Activated CD4-positive, alpha-beta T cell treated with anti-CD3 and anti-CD28 coated beads, Interleukin-2, amount 50 U/mL, for 1 hour (primary cell): ENCODE measurements at regions not wholly inside any gene's neighbourhood (a gene's known extent, or its start where the extent isn't known, plus 50 kb on each side); places are given as distances from the start of the nearest gene placed in this dataset.
"Not testable (repeated sequence)": the region's sequence is repeated elsewhere in the genome, so short reads cannot be mapped to it uniquely, and the experiment has no call there.

Experiments
- DNase-seq: peaks from one replicate; pipeline ENCODE4 v3.0.0-alpha.2; 2020

DNA sequence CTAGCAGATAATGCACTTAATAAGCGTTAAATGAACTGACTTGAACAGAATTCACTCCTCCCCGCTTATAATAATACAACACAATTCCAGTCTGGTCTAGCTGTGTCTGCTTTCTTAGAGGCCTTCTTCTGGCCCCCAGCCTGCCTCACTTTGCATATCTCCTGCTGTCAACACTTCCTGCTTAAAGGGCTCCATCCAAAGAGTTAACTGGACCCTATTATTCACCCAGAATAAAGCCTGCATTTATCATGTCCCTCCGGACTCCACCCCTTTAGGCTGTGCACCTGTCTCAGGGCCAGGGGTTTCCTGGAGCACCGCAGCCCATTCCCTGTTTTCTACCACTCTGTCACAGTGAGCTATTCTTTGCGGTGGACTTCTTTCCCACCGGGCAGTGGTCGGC is 115.4 kb upstream of the FOXN2 start:
- no peak for DNase-seq

DNA sequence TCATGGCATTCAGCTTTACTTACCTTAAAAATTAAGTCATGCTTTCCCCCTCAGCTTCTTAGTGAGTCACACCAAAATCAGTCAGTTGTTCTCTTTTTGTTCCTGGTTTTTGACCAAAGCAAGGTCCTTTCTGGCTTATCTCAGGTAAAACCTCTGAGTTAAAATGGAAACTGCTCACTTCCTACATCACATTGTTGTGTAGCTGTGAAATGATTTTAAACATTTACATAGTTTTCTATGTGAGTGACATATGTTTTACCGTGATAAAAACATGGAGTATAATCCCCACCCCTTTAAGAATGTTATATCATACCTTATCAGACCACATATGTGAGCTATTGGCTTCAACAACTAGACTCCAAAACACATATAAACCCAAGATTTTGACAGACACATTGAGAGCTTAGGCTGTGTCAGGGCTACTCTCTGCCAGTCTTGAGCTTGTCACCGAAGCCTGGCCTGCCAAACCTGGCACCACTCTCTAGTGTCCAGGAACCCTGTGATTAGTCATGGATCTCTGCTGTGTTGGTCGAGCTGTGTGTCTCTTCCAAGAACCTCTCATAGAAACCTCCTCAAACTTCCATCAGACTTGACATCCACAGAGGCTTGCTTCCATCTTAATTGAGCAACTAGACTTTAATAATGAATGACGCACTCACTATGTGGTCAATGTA is 113.7 kb upstream of the FOXN2 start:
- no peak for DNase-seq

DNA sequence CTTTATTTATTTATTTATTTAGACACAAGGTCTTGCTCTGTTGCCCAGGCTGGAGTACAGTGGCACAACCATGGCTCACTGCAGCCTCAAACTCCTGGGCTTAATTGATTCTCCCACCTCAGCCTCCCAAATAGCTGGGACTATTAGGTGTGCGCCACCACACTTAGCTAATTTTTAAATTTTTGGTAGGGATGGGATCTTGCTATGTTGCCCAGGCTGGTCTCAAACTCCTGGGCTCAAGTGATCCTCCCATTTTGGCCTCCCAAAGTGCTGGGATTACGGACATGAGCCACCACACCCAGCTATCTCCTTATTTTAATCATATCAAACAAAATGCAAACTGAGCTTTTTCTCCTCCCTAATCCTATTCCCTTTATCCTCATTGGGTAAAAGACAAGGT is 113.0 kb upstream of the FOXN2 start:
- not testable (repeated sequence) for DNase-seq

DNA sequence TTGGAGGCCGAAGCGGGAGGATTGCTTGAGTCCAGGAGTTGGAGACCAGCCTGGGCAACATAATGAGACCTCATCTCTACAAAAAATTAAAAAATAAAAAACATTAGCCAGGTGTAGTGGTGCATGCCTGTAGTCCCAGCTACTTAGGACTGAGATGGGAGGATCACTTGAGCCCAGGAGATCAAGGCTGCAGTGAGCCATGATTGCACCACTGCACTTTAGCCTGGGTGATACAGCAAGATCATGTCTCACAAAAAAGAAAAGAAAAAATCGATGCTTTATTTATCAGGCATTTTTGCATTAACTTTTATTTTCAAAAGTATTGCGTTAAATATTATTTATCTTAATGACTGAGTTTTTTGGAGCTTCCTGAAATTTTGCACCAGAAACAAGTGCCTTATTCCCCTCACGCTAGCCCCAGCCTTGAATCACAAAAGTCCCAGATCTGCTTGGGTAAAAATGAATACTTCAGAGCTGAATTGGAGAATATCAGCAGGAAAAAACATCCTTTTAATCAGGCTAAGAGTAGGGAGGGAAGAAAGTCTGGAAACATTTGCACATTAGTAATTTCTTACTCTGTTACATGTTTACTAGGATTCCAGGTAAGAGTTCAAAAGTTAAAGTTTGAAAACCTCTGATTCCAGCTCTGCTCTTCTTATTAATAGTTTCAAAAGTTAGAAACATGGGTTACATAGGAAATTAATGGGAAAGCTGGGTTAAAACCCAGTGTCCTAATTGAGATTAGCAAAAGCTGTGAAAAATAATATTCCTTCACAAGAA is 111.4 kb upstream of the FOXN2 start:
- no peak for DNase-seq

DNA sequence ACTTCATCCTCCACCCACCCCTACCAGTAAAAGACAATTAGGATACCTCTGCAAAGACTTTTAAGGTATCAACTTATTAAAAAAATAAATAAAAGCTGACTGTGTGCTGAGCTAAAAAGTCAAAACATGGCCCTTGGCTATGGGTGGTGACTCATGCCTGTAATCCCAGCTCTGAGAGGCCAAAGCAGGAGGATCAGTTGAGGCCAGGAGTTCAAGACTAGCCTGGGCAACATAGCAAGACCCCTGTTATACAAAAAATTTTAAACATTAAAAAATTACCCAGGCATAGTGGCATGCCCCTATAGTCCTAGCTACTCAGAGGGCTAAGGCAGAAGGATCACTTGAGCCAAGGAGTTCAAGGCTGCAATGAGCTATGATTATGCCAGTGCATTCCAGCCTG is 110.8 kb upstream of the FOXN2 start:
- no peak for DNase-seq

DNA sequence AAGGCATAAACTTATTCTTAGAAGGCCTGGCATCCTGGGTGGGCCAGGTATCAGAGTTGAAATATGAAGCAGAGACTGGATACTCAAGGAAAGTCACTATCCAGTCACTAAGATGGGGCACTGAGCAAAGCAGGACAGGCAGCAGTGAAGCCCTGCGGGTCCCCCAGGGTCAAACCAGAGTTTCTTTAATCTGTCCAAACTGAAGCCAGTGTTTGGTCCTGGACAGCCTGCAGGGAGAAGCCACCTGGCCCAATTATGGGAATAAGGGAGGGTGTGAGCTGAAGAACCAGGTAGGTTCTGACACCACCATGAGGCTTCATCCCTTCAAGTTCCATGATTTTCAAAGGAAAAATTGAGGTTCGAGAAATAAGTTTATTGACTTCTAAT is 109.7 kb upstream of the FOXN2 start:
- DNase-seq: no peak

DNA sequence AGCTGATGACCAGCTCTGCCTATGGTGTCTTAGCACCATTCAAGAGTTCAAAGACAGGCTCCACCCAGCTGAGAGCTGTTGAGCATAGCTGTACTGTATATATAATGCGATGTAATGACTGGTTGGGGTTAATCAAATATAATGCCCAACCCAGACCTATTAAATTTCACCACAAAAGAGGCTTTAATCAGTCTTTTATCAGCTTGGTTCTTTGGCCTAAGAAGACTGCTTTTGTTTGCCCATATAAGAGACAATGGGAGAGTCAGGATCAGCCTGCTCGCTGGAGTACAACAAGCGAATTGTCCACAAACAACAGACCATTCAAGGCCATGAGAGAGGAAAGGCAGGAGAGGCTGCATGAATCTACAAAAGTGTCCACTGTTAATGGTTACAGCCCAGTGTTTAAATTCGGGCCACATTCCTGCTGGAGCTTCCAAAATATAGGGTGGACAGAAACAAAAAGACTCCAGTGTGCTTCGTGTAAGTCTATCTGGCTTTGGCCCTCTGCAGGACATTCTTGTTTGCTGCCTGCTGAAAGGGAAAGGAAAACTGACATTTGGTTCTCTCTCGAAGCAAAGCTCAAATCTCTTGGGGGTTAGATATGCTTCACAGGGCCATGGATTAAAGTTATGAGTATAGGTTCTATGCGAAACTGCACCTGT is 109.2 kb upstream of the FOXN2 start:
- no peak for DNase-seq

DNA sequence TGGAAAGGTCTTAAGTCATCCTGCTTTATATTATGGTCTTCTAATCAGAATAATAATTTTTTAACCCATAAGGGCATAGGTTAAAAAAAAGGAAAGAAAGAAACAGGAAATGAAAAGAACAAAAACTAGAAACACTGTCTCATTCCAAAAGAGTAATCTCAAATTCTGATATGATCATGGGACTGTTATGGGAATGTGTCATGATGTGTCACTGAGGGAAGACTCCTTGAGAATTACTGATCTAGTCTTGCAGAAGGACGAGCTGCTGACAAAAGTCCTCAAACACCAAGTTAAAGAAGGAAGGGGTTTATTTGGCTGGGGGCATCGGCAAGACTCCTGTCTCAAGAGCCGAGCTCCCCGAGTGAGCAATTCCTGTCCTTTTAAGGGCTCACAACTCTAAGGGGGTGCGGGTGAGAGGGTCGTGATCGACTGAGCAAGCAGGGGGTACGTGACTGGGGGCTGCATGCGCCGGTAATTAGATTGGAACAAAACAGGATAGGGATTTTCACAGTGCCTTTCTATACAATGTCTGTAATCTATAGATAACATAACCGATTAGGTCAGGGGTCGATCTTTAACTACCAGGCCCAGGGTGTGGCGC is 108.3 kb upstream of the FOXN2 start:
- DNase-seq: not testable (repeated sequence)

DNA sequence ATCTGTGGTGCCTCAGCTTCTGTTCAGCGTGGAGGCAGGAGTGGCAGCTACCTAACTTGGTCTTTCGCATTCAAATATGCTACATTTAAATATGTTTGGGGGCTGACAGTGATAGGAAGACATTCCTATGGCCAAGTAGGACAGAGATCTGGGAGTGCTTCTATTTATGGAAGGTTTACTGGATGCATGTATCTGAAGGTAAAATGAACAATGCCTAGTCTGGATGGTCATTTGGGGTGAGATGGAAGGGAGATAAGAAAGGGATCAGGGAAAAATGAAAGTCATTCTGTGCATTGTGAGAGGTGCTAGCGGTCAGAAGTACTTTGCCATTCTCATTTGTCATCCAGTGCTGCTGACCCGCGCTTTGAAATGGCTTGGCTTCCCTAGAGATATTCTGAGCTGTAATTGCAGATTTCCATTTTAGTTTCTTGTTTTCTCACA is 107.3 kb upstream of the FOXN2 start:
- DNase-seq: no peak

DNA sequence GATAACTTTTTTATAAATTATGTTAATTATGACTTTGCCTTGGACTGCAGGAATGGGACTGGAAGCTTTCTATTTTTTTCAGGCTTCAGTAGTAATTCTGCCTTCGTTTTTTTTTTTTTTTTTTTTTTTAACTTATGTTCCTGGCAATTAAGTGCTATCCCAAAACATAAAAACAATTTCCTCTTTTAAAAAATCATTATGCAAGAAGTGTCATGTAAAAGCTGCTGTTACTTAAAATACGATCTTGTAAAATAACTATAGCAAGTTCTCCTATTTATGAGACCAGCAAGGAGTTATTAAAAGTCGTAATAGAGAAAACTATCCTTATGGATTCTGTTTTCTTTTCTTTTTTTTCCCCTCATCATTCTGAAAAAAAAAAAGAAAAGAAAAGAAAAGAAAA is 106.6 kb upstream of the FOXN2 start:
- no peak for DNase-seq

DNA sequence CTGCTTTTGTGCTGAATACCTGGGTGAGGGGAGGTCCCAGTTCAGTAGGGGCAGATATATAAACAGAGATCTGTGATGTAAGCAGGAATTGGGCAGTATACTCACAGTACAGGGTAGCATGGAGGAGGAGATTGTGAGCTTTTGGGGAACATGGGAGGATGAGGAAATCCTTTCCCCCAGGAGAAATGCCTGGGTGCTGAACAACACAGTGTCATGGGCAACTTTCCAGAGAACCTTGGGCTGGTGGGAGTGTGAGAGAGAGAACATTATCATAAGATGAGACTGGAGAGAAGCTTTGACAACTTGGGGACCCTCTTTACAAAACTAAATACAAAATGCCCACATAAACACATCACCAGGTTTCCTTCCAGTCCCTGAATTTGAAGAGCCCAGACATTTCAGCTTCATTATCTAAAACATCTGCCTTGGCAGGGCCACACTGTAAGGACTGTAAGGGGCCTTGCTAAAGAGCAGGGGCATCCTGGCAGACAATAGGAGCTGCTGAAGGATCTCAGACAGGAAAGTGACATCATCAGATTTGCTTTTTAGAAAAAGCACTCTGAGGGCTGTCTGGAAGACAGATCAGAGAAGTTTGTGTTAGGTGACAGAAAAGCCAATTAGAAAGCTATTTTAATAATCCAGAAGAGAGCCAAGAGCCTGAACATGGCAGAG is 105.1 kb upstream of the FOXN2 start:
- no peak for DNase-seq

DNA sequence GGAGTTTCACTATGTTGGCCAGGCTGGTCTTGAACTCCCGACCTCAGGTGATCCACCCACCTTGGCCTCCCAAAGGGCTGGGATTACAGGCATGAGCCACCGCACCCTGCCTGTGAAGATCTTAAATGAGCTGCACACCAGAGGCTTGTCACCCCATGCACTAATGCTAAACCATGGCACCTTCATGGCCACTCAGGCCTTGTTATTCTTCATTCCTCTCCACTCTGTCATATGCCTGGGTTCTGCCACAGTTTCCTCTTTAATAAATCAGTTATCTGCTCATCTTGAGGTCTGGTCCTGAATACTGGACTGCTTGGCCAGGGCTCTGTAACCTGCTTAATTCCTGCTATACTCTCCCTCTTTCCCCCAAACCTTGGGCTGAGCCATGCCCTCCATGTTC is 104.3 kb upstream of the FOXN2 start:
- DNase-seq: no peak

DNA sequence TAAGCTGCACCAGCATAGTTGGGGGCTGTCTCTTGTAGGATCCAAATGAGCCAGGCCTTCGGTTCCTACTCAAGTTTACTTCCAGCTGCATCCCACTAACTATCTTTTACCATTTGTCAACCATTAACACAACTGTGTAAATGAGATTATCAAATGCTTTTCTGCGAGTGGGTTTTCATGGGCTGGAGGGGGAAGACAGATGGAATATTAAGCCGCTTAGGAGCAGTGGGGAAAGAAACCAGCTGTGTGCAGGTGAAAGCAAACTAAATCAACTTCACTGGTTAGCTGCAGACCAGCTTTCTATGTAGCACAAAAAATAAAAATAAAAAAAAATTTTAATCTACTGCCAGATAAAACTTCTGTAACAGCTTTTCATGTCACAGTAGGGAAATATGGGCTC is 100.8 kb upstream of the FOXN2 start:
- DNase-seq: no peak

DNA sequence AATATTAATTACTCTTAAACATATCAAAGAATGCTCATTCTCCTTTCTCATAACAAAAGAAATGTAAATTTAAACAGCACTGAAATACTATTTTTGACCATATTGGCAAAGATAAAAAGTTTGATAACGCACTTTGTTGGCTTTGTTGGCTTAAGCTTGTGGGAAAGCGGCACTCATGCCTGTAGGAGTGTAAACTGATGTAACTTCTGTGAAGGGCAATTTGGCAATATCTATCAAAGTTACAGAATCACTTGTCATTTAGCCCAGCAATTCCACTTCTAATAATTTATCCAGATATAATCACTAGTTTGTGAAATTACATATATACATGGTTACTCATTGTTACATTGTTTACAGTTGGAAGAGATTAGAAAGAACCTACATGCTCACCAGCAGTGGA is 96.3 kb upstream of the FOXN2 start:
- DNase-seq: no peak

DNA sequence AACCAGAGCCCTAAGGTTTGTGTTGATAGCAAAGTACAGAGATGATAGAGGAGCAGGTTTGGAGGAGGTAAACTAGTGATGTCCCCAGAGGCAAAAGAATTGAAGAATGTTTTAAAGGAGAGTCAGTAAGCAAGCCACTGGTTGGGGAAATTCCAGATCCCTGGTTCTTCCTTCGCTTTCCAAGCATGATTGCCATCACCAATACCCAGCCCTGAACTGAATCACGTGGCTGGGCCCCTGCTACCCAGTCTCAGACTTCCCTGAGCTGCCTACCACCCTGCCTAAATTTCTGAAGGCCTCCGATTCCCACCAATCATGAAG is 95.3 kb upstream of the FOXN2 start:
- no peak for DNase-seq

DNA sequence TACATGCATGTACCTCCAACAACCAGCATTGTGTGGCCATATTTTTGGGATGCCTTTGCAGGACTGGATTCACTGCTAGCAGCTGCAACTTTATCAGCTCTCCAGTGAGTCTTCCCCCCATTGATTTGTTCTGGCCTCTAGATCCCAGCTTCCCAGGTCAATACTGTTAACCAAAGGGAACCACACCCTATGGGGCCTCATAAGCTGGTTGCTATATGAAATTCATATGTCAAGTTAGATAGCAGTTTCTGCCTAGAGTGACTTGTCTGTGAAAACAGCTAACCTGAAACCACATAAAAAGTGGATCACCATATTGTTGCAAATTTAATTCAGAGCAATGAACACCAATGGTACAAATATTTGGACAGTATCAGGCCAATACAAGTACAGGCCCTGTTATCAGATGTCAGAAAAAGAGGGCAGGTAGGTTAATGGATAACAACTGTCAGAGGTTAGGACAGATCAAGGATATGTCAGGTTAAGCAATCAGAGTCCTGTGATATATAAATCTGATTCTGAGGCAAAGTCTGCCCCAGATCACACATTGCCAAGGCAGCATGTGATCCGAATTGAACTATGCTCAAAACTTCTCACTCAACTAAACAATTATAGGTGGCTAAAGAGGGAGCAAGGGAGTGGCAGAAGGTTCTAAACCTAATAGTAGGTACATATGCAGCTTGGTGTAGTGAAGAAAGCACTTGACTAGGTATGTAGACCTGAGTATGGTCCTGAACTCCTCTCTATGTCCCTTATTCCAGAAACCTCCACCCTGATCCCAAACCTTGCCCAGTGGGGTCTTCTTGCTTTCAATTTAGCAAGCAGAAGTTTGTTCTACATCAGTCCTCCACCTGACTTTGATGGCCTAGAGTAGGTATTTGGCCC is 94.7 kb upstream of the FOXN2 start:
- DNase-seq: no peak

DNA sequence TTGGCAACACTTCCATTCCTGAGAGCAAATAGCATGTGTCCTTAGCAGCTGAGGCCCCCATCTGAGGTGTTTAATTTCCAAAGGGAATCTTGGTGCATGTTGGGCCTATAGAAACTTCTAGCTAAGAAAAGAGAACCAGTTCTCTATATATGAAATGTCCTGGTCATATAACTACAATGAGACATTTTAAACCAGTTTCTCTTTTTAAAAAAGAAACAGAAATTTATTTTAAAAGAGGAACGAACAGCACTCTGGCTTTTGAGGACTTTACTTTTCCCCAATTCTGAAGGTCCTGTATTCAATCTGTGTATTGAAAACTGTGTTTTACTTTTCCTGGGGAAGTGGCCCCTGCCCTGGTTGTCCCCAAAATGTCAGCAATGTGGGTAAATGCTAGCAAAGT is 94.0 kb upstream of the FOXN2 start:
- no peak for DNase-seq

DNA sequence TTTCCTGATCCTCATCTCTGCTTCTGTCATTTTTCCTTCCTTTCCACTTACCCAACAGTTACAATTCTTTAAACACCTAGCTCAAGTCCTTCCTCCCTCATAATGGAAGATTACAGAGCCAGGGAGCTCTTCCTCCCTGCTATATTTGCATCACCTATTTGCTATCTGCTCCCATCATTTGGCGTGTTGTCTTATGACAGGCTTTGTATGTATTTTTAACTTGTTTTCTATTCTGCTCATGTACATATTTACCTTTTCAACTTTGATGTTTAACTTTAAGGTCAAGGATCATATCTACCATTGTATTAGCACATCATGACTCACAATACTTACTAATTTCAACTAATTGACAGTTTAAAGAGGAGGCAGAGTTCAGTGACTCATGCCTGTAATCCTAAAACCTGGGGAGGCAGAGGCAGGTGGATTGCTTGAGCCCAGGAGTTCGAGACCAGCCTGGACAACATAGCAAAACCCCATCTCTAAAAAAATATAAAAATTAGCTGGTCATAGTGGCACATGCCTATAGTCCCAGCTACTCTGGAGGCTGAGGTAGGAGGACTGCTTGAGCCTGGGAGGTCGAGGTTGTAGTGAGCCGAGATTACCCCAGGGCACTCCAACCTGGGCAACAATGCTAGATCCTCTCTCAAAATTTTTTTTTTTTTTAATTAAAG is 92.5 kb upstream of the FOXN2 start:
- DNase-seq: no peak

DNA sequence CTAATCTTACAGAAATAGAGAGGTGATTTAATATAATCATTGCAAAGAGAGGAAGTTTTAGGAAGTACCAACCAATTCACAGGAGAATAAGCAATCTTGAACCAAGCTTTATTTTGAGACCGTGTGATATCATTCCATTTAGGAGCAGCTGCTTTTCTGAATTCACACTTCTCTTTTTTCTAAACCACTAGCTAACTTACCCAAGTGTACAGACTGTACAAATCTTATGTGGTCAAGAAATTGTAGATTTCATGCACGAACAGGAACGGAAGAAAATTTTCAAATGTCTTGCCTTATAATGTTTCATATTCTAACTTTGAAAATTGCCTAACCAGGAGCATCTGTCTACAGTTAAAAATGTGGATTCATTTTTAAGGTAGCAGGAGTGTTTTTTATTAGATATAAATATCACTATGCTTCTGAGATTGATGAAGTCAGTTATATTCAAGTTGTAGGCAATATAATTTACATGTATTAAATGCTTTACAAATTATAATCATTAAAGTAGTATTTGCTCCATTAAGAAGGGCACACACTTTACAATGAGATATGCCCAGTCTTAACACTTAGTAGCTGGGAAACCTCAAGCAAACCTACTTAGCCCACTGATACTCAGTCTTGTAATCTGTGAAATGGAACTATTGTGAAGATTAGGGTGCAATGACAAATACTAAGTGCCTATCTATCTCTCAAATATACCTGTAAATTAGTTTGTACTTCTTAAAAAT is 86.7 kb upstream of the FOXN2 start:
- DNase-seq: no peak

DNA sequence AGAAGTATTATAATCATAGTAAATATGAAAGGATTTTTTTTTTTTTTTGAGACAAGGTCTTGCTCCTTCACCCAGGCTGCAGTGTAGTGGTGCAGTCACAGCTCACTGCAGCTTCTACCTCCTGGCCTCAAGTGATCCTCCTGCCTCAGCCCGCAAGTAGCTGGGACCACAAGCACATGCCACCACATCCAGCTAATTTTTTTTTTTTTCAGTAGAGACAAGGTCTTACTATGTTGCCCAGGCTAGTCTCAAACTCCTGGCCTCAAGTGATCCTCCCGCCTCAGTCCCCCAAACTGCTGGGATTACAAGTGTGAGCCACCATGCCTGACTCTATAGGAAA is 86.2 kb upstream of the FOXN2 start:
- no peak for DNase-seq

DNA sequence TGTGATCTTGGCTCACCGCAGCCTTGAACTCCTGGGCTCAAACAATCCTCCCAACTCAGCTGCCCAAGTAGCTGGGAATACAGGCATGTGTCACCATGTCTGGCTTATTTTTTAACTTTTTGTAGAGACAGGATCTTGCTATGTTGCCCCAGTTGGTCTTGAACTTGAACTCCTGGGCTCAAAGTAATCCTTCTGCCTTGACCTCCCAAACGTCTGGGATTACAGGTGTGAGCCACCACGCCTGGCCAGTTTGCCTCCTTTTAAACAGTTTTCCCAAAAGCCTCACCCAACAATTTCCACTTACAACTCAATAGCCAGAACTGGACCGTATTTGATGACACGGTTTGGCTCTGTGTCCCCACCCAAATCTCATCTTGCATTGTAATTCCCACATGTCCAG is 85.4 kb upstream of the FOXN2 start:
- DNase-seq: no peak
